ENCODE measurements at regions not wholly inside any gene's neighbourhood (a gene's known extent, or its start where the extent isn't known, plus 50 kb on each side); places are given as distances from the start of the nearest gene placed in this dataset.

- H3K27me3 ChIP-seq (ENCODE audit: control insufficient read depth in 2 of 2, insufficient read depth in 2 of 2, low read length in 2 of 2) = no peaks in the 10 kb centered on the region
- no peak overlapping the region for H3K9ac ChIP-seq (ENCODE audit: insufficient read depth, low read length, poor library complexity, severe bottlenecking)
- DNase-seq = no peak
- no peak for TF ChIP-seq CTCF (IDR thresholded peaks at IDR 0.05)
- H3K27ac ChIP-seq (ENCODE audit: low read depth in 1 of 2, low read length in 2 of 2) = no peak overlapping the region
- H4K20me1 ChIP-seq (ENCODE audit: insufficient read depth, low read length) = no peaks in the 10 kb centered on the region
- no peak overlapping the region for H3K4me2 ChIP-seq (replicated peaks; ENCODE audit: extremely low read depth, low read length, poor library complexity, severe bottlenecking)
- no peak overlapping the region for H3K4me3 Mint-ChIP-seq
- no peak overlapping the region for H3K27ac Mint-ChIP-seq
- H3K4me1 ChIP-seq (ENCODE audit: control insufficient read depth in 1 of 2, insufficient read depth in 2 of 2, low read length in 2 of 2) = no peaks in the 10 kb centered on the region
- H3K9me3 Mint-ChIP-seq = peaks cover 0 to under 1% (median 0%) of the 10 kb centered on the region in 7 donors
- no peak overlapping the region for H2AFZ ChIP-seq (ENCODE audit: insufficient read depth, low read depth, low read length, poor library complexity, severe bottlenecking)
- no peaks in the 10 kb centered on the region for H3K36me3 Mint-ChIP-seq
- H3K79me2 ChIP-seq (ENCODE audit: insufficient read depth, low read length) = no peaks in the 10 kb centered on the region
- intact Hi-C loops (cut with micrococcal nuclease) = no loop called here
- H3K36me3 ChIP-seq (replicated peaks in 1 of 2; ENCODE audit: control insufficient read depth in 1 of 2, insufficient read depth in 2 of 2, low read length in 2 of 2) = no peaks in the 10 kb centered on the region
- no peak overlapping the region for H3K4me3 ChIP-seq (replicated peaks in 1 of 3; ENCODE audit: low read depth in 2 of 3, low read length in 3 of 3)
- H3K27me3 Mint-ChIP-seq (ENCODE audit: low read depth in 3 of 3) = peaks cover 0 to 2% (median 0%) of the 10 kb centered on the region in 3 donors
- WGBS (ENCODE audit: insufficient coverage) = 83% methylated on average over 1 of the region's 9 CpGs
- peaks cover 1% of the 10 kb centered on the region for H3K4me1 Mint-ChIP-seq
- H3K9me3 ChIP-seq (replicated peaks in 1 of 2; ENCODE audit: control insufficient read depth in 1 of 2, insufficient read depth in 1 of 2, low read length in 2 of 2) = no peaks in the 10 kb centered on the region
Observed at GRCh38 chr5:123808461-123809380, 296.7 kb downstream of the CSNK1G3 start.

GRCh38 chr5:123807177-123807945, 295.4 kb downstream of the CSNK1G3 start:
- H3K4me1 ChIP-seq (ENCODE audit: control insufficient read depth in 1 of 2, insufficient read depth in 2 of 2, low read length in 2 of 2) = no peaks in the 10 kb centered on the region
- H3K9me3 Mint-ChIP-seq = peaks cover 0 to 2% (median 0%) of the 10 kb centered on the region in 7 donors
- H3K27me3 ChIP-seq (ENCODE audit: control insufficient read depth in 2 of 2, insufficient read depth in 2 of 2, low read length in 2 of 2) = no peaks in the 10 kb centered on the region
- no peak for TF ChIP-seq CTCF (IDR thresholded peaks at IDR 0.05)
- intact Hi-C loops (cut with micrococcal nuclease) = no loop called here
- H3K4me1 Mint-ChIP-seq = peaks cover 1% of the 10 kb centered on the region
- H3K9ac ChIP-seq (ENCODE audit: insufficient read depth, low read length, poor library complexity, severe bottlenecking) = no peak overlapping the region
- H2AFZ ChIP-seq (ENCODE audit: insufficient read depth, low read depth, low read length, poor library complexity, severe bottlenecking) = no peak overlapping the region
- H3K79me2 ChIP-seq (ENCODE audit: insufficient read depth, low read length) = no peaks in the 10 kb centered on the region
- H3K27ac Mint-ChIP-seq = no peak overlapping the region
- H3K4me2 ChIP-seq (replicated peaks; ENCODE audit: extremely low read depth, low read length, poor library complexity, severe bottlenecking) = no peak overlapping the region
- no peaks in the 10 kb centered on the region for H3K36me3 Mint-ChIP-seq
- no peak overlapping the region for H3K4me3 Mint-ChIP-seq
- no peaks in the 10 kb centered on the region for H3K9me3 ChIP-seq (replicated peaks in 1 of 2; ENCODE audit: control insufficient read depth in 1 of 2, insufficient read depth in 1 of 2, low read length in 2 of 2)
- H3K27ac ChIP-seq (ENCODE audit: low read depth in 1 of 2, low read length in 2 of 2) = no peak overlapping the region
- no peak for DNase-seq
- no peaks in the 10 kb centered on the region for H3K36me3 ChIP-seq (replicated peaks in 1 of 2; ENCODE audit: control insufficient read depth in 1 of 2, insufficient read depth in 2 of 2, low read length in 2 of 2)
- no peaks in the 10 kb centered on the region for H4K20me1 ChIP-seq (ENCODE audit: insufficient read depth, low read length)
- WGBS (ENCODE audit: insufficient coverage) = 100% methylated on average over 1 of the region's 5 CpGs
- H3K4me3 ChIP-seq (replicated peaks in 1 of 3; ENCODE audit: low read depth in 2 of 3, low read length in 3 of 3) = no peak overlapping the region
- H3K27me3 Mint-ChIP-seq (ENCODE audit: low read depth in 3 of 3) = peaks cover 0 to 2% (median 0%) of the 10 kb centered on the region in 3 donors

All from CD14-positive monocyte (primary cell).